Muscle layer of duodenum (tissue), 2 donors: ENCODE measurements at regions not wholly inside any gene's neighbourhood (a gene's known extent, or its start where the extent isn't known, plus 50 kb on each side); places are given as distances from the start of the nearest gene placed in this dataset.
"Not testable (repeated sequence)": the region's sequence is repeated elsewhere in the genome, so short reads cannot be mapped to it uniquely, and the experiment has no call there.

Experiments used
- H3K27ac ChIP-seq: one replicate; pipeline ENCODE4 v1.7.0; 2013; ENCODE audit warnings: mild to moderate bottlenecking, low read length
- H3K27me3 ChIP-seq: one replicate; pipeline ENCODE4 v1.7.0; 2013; ENCODE audit warnings: low read depth, mild to moderate bottlenecking, control low read depth, low read length
- H3K36me3 ChIP-seq, 2 donors: one replicate each; pipeline ENCODE4 v1.7.0; 2013; ENCODE audit warnings: low read length in 2 of 2, control low read depth in 1 of 2, mild to moderate bottlenecking in 1 of 2; ENCODE audit not compliant: insufficient read depth in 2 of 2, control insufficient read depth in 1 of 2
- H3K4me1 ChIP-seq, 2 donors: one replicate each; pipeline ENCODE4 v1.7.0; 2013; ENCODE audit warnings: low read length in 2 of 2, mild to moderate bottlenecking in 2 of 2, control low read depth in 1 of 2, moderate library complexity in 1 of 2; ENCODE audit not compliant: insufficient read depth in 2 of 2, control insufficient read depth in 1 of 2
- H3K4me3 ChIP-seq, 2 donors: one replicate each; pipeline ENCODE4 v1.7.0; 2013; ENCODE audit warnings: low read length in 2 of 2, low read depth in 1 of 2, mild to moderate bottlenecking in 1 of 2
- H3K9me3 ChIP-seq, 2 donors: one replicate each; pipeline ENCODE4 v1.7.0; 2013; ENCODE audit warnings: low read length in 2 of 2, control low read depth in 1 of 2, mild to moderate bottlenecking in 1 of 2; ENCODE audit not compliant: control insufficient read depth in 1 of 2
- donor health status: healthy.

- no peak overlapping the region for H3K4me3 ChIP-seq
- no peaks in the 10 kb centered on the region for H3K36me3 ChIP-seq
- no peaks in the 10 kb centered on the region for H3K4me1 ChIP-seq
- H3K27ac ChIP-seq, result no peak overlapping the region
- no peaks in the 10 kb centered on the region for H3K9me3 ChIP-seq
- no peaks in the 10 kb centered on the region for H3K27me3 ChIP-seq
These were observed 472.8 kb downstream of the DMRTA1 start for GRCh38 chr9:22919423-22919822.

GRCh38 chr9:22921742-22922141 is 475.1 kb downstream of the DMRTA1 start:
- no peaks in the 10 kb centered on the region for H3K36me3 ChIP-seq
- no peaks in the 10 kb centered on the region for H3K27me3 ChIP-seq
- H3K27ac ChIP-seq, result no peak overlapping the region
- no peaks in the 10 kb centered on the region for H3K9me3 ChIP-seq
- H3K4me3 ChIP-seq, result no peak overlapping the region
- no peaks in the 10 kb centered on the region for H3K4me1 ChIP-seq

DNA sequence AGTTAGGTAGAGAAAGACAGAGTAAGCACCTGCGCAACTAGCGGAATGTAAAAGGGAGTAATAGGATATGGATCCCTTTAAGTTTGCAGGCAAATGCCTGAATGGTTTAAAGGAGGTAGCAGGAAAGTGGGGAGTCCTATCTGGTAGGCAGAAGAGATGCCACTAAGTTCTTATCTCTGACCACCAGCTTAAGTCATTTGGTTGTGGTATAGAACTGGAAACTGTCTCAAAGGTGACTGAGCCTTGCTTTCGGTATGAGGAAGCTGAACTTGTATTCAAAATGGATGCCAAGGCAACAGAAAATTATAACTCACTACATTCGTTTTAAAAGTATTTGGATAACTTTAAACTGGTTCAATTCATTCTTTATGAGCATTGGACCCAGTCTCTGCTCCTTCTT is 475.6 kb downstream of the DMRTA1 start:
- no peaks in the 10 kb centered on the region for H3K36me3 ChIP-seq
- no peaks in the 10 kb centered on the region for H3K27me3 ChIP-seq
- no peak overlapping the region for H3K27ac ChIP-seq
- no peak overlapping the region for H3K4me3 ChIP-seq
- no peaks in the 10 kb centered on the region for H3K9me3 ChIP-seq
- no peaks in the 10 kb centered on the region for H3K4me1 ChIP-seq

DNA sequence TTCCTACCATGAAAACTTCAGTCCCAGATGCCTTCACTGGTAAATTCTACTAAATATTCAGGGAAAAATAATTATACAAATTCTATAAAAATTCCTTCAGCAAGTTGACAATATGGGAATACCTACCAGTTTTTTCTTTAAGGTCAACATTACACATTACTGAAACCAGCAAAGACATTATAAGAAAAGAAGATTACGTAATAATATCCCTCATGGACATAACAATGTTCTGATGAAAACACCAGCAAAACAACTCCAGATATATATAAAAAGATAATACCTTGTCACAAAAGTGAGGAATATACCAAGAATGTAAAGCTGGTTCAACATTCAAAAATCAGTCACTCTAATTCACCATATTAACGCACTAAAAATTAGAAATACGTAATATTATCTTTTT is 507.9 kb downstream of the DMRTA1 start:
- H3K27me3 ChIP-seq, result no peaks in the 10 kb centered on the region
- H3K9me3 ChIP-seq, result no peaks in the 10 kb centered on the region
- H3K36me3 ChIP-seq, result no peaks in the 10 kb centered on the region
- H3K4me3 ChIP-seq, result no peak overlapping the region
- H3K27ac ChIP-seq, result no peak overlapping the region
- H3K4me1 ChIP-seq, result no peaks in the 10 kb centered on the region

GRCh38 chr9:22954964-22955363 is 508.3 kb downstream of the DMRTA1 start:
- Histone ChIP-seq H3K36me3 (no peaks in the 10 kb centered on the region), H3K4me1 (no peaks in the 10 kb centered on the region), H3K9me3 (no peaks in the 10 kb centered on the region), H3K4me3 (no peak overlapping the region), H3K27ac (no peak overlapping the region), H3K27me3 (no peaks in the 10 kb centered on the region)

DNA sequence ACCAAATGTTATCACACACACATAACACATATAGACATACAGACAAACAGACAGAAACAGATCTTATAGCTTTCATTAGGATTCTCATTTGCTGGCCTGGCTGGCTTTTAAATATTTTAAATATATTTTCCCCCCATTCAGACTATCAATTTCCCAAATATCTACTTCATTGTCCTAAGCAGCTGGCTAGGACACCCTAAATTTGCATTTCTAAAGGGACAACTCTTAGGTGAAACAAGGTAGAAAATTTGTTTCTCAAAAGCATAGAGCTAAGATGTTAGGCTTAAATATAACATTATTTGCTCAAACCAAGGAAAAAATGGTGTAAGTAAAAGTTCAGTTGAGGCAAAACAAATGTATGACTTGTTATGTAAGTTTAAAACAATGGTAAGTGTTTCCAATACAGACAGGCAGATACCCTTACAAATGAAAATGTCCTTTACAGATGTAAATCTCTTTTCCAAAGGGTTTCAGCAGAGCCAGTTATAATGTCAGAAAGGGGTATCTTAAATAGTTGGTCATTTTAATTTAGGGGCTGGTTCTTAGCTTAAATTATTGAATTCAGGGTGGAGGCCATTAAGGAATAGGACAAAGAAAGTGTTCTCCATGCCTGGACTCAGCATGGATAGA is 522.8 kb downstream of the DMRTA1 start:
- Histone ChIP-seq H3K36me3 (no peaks in the 10 kb centered on the region), H3K4me1 (no peaks in the 10 kb centered on the region), H3K27me3 (no peaks in the 10 kb centered on the region), H3K27ac (no peak overlapping the region), H3K9me3 (no peaks in the 10 kb centered on the region), H3K4me3 (no peak overlapping the region)

DNA sequence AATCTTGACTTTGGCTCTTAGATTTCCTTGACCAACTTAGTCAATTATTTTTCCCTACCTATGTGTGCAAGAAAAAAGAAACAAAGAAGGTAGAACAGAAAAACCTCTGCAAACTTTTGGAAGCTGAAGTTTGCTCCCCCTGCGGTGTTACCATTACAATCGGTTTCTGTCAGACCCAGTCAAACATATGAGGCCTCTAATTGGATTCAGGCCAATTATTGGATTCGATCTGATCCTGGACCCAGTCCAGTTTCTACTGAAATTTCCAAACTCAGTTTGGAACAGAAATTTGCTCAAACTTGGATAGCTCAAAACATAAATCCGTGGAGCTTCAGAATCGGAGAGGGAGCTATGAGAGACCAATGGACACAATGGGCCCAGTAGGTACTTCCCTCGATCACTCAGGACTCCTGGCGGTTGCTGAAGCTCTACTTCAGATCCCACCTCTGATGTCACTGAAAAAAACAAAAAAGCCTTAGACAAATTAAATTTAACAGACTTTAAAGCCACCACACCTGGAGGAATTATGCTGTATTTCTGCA is 523.9 kb downstream of the DMRTA1 start:
- Histone ChIP-seq H3K36me3 (no peaks in the 10 kb centered on the region), H3K4me1 (no peaks in the 10 kb centered on the region)

DNA sequence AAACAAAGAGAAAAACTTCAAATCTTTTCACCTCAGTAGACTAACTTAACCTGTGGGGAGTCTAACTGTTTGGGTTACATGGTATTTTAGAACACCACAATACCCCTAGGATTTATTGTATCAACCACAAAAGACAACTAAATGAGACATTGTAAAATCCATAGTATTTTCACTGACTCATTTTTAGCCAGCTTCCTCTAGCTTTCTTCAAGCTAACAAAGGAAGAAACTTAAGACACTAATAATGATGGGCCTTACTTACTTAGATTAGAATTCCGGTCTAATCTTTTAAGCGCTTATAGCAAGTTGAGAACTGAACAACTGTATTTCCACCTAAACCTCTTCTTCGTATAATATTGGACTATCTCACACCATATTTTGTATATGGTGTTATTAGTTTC is 529.3 kb downstream of the DMRTA1 start:
- no peak overlapping the region for H3K27ac ChIP-seq
- no peak overlapping the region for H3K4me3 ChIP-seq
- no peaks in the 10 kb centered on the region for H3K4me1 ChIP-seq
- H3K9me3 ChIP-seq, result no peaks in the 10 kb centered on the region
- H3K27me3 ChIP-seq, result no peaks in the 10 kb centered on the region
- no peaks in the 10 kb centered on the region for H3K36me3 ChIP-seq

More for the DNA sequence above, 523.9 kb downstream of the DMRTA1 start:
- H3K4me3 ChIP-seq, result no peak overlapping the region
- H3K9me3 ChIP-seq, result no peaks in the 10 kb centered on the region
- H3K27me3 ChIP-seq, result no peaks in the 10 kb centered on the region
- H3K27ac ChIP-seq, result no peak overlapping the region

- H3K36me3 ChIP-seq, result no peaks in the 10 kb centered on the region
- no peak overlapping the region for H3K4me3 ChIP-seq
- no peaks in the 10 kb centered on the region for H3K4me1 ChIP-seq
- no peaks in the 10 kb centered on the region for H3K9me3 ChIP-seq
- H3K27ac ChIP-seq, result no peak overlapping the region
- no peaks in the 10 kb centered on the region for H3K27me3 ChIP-seq
These were observed 529.8 kb downstream of the DMRTA1 start for GRCh38 chr9:22976454-22976853.

DNA sequence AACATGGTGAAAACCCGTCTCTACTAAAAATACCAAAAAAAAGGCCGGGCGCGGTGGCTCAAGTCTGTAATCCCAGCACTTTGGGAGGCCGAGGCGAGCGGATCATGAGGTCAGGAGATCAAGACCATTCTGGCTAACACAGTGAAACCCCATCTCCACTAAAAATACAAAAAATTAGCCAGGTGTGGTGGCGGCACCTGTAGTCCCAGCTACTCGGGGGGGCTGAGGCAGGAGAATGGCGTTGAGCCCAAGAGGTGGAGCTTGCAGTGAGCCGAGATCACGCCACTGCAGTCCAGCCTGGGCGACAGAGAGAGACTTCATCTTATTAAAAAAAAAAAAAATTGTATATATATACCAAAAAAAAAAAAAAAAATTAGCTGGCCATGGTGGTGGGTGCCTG is 533.8 kb downstream of the DMRTA1 start:
- H3K4me1 ChIP-seq, H3K27me3 ChIP-seq, H3K4me3 ChIP-seq, H3K9me3 ChIP-seq, H3K27ac ChIP-seq, H3K36me3 ChIP-seq: not testable (repeated sequence)

DNA sequence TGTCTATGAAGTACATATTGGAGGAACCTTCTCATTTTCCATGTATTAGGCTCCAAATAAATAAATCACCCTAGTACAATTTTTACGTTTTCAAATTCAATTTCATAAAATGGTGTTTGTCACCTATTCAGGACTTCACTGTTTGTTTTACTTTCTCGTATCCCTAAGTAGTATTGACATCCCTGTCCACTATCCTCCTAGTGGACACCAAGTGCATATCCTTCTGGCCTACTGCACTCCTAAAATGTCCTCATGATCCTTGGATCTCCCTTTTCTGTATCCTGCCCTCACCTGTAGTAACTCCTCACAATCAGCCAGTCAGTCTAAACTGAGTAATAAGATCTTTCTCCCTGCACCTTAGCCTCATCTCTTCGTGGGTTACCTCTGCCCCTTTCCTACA is 539.9 kb downstream of the DMRTA1 start:
- Histone ChIP-seq H3K36me3 (no peaks in the 10 kb centered on the region), H3K27me3 (no peaks in the 10 kb centered on the region), H3K4me1 (no peaks in the 10 kb centered on the region), H3K4me3 (no peak overlapping the region), H3K27ac (no peak overlapping the region), H3K9me3 (no peaks in the 10 kb centered on the region)

GRCh38 chr9:22990349-22990748 is 543.7 kb downstream of the DMRTA1 start:
- Histone ChIP-seq H3K4me1 (no peaks in the 10 kb centered on the region), H3K36me3 (no peaks in the 10 kb centered on the region), H3K9me3 (no peaks in the 10 kb centered on the region), H3K27ac (no peak overlapping the region), H3K27me3 (no peaks in the 10 kb centered on the region), H3K4me3 (no peak overlapping the region)
